BLaER1 treated with 17β-estradiol and CSF1 and Interleukin-3, amounts not matched to agents 10 nM and 100 nM (cell line): ENCODE measurements at regions not wholly inside any gene's neighbourhood (a gene's known extent, or its start where the extent isn't known, plus 50 kb on each side); places are given as distances from the start of the nearest gene placed in this dataset.

ENCODE experiments used
- H3K27ac ChIP-seq, 11 experiments: shearing (Covaris generic); formaldehyde crosslinking; 2 replicates each; pipeline ENCODE4 v1.8.1; 2022
- H3K27me3 ChIP-seq, 11 experiments: shearing (Covaris generic); formaldehyde crosslinking; 2 replicates each; pipeline ENCODE4 v1.8.1; 2022
- H3K36me3 ChIP-seq, 11 experiments: shearing (Covaris generic); formaldehyde crosslinking; 2 replicates each; pipeline ENCODE4 v1.8.1; 2022
- H3K4me1 ChIP-seq, 10 experiments: shearing (Covaris generic); formaldehyde crosslinking; 2 replicates each; pipeline ENCODE4 v1.8.1; 2022
- H3K4me2 ChIP-seq, 11 experiments: shearing (Covaris generic); formaldehyde crosslinking; 2 replicates each; pipeline ENCODE4 v1.8.1; 2022
- H3K4me3 ChIP-seq, 10 experiments: shearing (Covaris generic); formaldehyde crosslinking; 2 replicates each; pipeline ENCODE4 v1.8.1; 2022
- H3K9ac ChIP-seq, 11 experiments: shearing (Covaris generic); formaldehyde crosslinking; 2 replicates each; pipeline ENCODE4 v1.8.1; 2022
- H3K9me3 ChIP-seq, 11 experiments: shearing (Covaris generic); formaldehyde crosslinking; replicated peaks in 1 of 11; 2 replicates each; pipeline ENCODE4 v1.8.1; 2022
- H4K20me1 ChIP-seq, 11 experiments: shearing (Covaris generic); formaldehyde crosslinking; 2 replicates each; pipeline ENCODE4 v1.8.1; 2022
- Cebpa-rat ChIP-seq, 11 experiments: shearing (Covaris generic); IDR thresholded peaks; 2 replicates each; pipeline ENCODE4 v1.8.1; 2022

DNA sequence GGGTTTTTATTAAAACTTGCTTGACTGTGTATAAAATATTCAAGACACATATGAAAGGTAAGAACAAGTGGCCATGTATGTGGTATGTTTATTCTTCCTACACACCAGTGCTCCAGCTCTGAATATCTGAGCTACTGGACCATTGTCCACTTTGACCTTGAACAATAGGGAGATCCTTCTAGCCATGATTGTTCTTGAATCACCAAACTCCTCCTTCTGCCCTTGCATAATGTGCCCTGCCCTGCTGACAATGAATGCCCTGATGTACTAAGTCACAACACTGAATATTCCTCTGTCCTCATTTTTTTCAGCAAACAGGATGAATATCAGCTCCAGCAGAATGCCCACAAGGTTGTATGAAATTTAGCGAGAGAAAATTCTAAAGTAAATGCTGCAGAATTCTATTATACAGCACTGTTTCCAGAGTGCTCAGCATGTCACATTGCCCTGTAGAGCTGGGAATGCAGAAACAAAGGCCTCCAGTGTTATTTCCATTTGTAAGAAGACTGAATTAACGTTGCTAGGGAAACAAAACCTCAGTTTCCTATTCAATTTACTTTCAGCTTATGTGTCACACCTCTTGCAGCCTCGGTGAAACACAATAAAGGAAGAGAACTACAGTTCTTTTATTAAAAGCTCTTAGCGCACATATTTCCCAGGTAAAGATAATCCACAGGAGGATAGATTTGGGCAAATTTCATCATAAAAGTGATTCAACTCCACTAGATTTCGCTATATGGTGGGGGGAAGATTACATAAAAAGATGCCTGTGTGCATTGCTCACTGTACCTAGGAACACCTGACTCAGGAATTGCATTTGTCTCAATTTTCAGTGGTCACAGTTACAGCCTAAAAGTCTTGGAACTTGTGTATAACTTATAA is 187.4 kb upstream of the ATP1B1 start:
- peaks cover 0 to 18% (median 0%) of the 10 kb centered on the region in 10 experiments; a peak in 3 of 20 replicates for H3K4me1 ChIP-seq

GRCh38 chr1:168920456-168921094 is 185.9 kb upstream of the ATP1B1 start:
- H3K4me3 ChIP-seq, result no peak overlapping the region
- peak overlapping the region in 2 of 11 experiments; percentile 18 to 22; a peak in 1 of 22 replicates for H3K4me2 ChIP-seq
- H3K27me3 ChIP-seq, result no peaks in the 10 kb centered on the region
- H3K27ac ChIP-seq, result no peak overlapping the region
- H3K36me3 ChIP-seq, result no peaks in the 10 kb centered on the region
- H3K9ac ChIP-seq, result no peak overlapping the region
- no peak for TF ChIP-seq Cebpa-rat (IDR thresholded peaks at IDR 0.05)
- peaks cover 0 to 18% (median 0%) of the 10 kb centered on the region in 10 experiments; a peak in 3 of 20 replicates for H3K4me1 ChIP-seq
- H3K9me3 ChIP-seq, result no peaks in the 10 kb centered on the region
- H4K20me1 ChIP-seq, result no peaks in the 10 kb centered on the region

More for the DNA sequence above, 187.4 kb upstream of the ATP1B1 start:
- no peak overlapping the region for H3K9ac ChIP-seq
- no peak overlapping the region for H3K27ac ChIP-seq
- no peaks in the 10 kb centered on the region for H3K36me3 ChIP-seq
- no peaks in the 10 kb centered on the region for H3K27me3 ChIP-seq
- no peak for TF ChIP-seq Cebpa-rat (IDR thresholded peaks at IDR 0.05)
- H3K4me3 ChIP-seq, result no peak overlapping the region
- no peaks in the 10 kb centered on the region for H3K9me3 ChIP-seq
- H4K20me1 ChIP-seq, result no peaks in the 10 kb centered on the region
- H3K4me2 ChIP-seq, result no peak overlapping the region

GRCh38 chr1:168921629-168922028 is 184.9 kb upstream of the ATP1B1 start:
- TF ChIP-seq Cebpa-rat (IDR thresholded peaks at IDR 0.05), result no peak
- Histone ChIP-seq H3K27ac (no peak overlapping the region), H3K27me3 (no peaks in the 10 kb centered on the region), H3K4me1 (peaks cover 0 to 18% (median 0%) of the 10 kb centered on the region in 10 experiments; a peak in 3 of 20 replicates), H4K20me1 (no peaks in the 10 kb centered on the region), H3K4me3 (no peak overlapping the region), H3K9ac (no peak overlapping the region), H3K36me3 (no peaks in the 10 kb centered on the region), H3K4me2 (no peak overlapping the region), H3K9me3 (no peaks in the 10 kb centered on the region)

- no peak for TF ChIP-seq Cebpa-rat (IDR thresholded peaks at IDR 0.05)
- Histone ChIP-seq H3K4me2 (no peak overlapping the region), H3K27ac (no peak overlapping the region)
Observed at GRCh38 chr1:168923521-168924136, 182.9 kb upstream of the ATP1B1 start.

GRCh38 chr1:168924976-168925375 is 181.5 kb upstream of the ATP1B1 start:
- no peak overlapping the region for H3K9ac ChIP-seq
- no peak for TF ChIP-seq Cebpa-rat (IDR thresholded peaks at IDR 0.05)
- no peaks in the 10 kb centered on the region for H4K20me1 ChIP-seq
- H3K9me3 ChIP-seq, result no peaks in the 10 kb centered on the region
- no peak overlapping the region for H3K4me3 ChIP-seq
- H3K36me3 ChIP-seq, result no peaks in the 10 kb centered on the region
- no peaks in the 10 kb centered on the region for H3K27me3 ChIP-seq
- H3K27ac ChIP-seq, result no peak overlapping the region
- H3K4me2 ChIP-seq, result no peak overlapping the region
- peaks cover 0 to 11% (median 0%) of the 10 kb centered on the region in 10 experiments; a peak in 2 of 20 replicates for H3K4me1 ChIP-seq

More at GRCh38 chr1:168923521-168924136, 182.9 kb upstream of the ATP1B1 start:
- Histone ChIP-seq H3K4me3 (no peak overlapping the region), H3K9ac (no peak overlapping the region), H3K27me3 (no peaks in the 10 kb centered on the region), H3K36me3 (no peaks in the 10 kb centered on the region), H3K9me3 (no peaks in the 10 kb centered on the region), H4K20me1 (no peaks in the 10 kb centered on the region), H3K4me1 (peaks cover 0 to 11% (median 0%) of the 10 kb centered on the region in 10 experiments; a peak in 2 of 20 replicates)

GRCh38 chr1:168926236-168926635 is 180.3 kb upstream of the ATP1B1 start:
- Histone ChIP-seq H3K9me3 (no peaks in the 10 kb centered on the region), H3K4me3 (no peak overlapping the region), H3K4me2 (no peak overlapping the region), H3K27me3 (no peaks in the 10 kb centered on the region), H3K9ac (no peak overlapping the region), H3K4me1 (peaks cover 0 to 1% (median 0%) of the 10 kb centered on the region in 10 experiments; a peak in 1 of 20 replicates), H4K20me1 (no peaks in the 10 kb centered on the region), H3K36me3 (no peaks in the 10 kb centered on the region), H3K27ac (no peak overlapping the region)
- TF ChIP-seq Cebpa-rat (IDR thresholded peaks at IDR 0.05), result no peak

GRCh38 chr1:168932539-168932938 is 174.0 kb upstream of the ATP1B1 start:
- Histone ChIP-seq H3K4me3 (no peak overlapping the region), H3K9ac (no peak overlapping the region), H3K4me1 (no peaks in the 10 kb centered on the region), H3K27me3 (no peaks in the 10 kb centered on the region), H3K36me3 (no peaks in the 10 kb centered on the region), H3K27ac (no peak overlapping the region), H3K9me3 (no peaks in the 10 kb centered on the region), H4K20me1 (no peaks in the 10 kb centered on the region), H3K4me2 (no peak overlapping the region)
- no peak for TF ChIP-seq Cebpa-rat (IDR thresholded peaks at IDR 0.05)

DNA sequence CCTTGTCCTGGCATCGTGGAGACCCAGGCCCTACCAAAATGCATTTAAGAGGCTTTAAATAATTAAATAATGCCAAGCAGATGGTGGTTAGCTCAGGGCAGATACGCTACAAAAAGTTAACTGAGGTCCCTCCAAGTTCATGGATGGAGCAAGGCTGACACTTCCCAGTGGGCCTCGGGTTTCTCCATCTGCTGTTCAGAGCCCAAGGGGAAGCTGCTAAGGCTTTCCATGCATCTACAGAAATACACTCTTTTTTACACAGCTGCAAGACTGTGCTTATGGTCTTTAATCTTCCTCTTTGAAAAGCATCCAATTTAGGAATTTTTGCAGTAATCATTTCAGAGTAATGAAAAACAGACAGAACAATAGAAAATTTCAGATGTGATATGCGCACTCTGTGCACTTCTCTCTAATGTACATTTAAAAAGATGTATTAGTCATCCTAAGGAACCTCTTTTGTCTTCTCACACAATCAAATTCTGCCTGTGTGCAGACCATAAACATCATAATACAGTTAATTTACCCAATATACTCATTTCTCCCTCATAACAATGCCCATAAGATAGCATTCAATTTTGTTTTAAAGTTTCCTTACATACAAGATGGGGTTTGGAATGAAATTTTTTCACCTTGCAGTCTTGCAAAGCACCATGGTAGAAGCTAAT is 173.2 kb upstream of the ATP1B1 start:
- no peak overlapping the region for H3K4me3 ChIP-seq
- H3K4me1 ChIP-seq, result no peaks in the 10 kb centered on the region
- no peaks in the 10 kb centered on the region for H3K27me3 ChIP-seq
- no peaks in the 10 kb centered on the region for H3K9me3 ChIP-seq
- H3K27ac ChIP-seq, result no peak overlapping the region
- H3K36me3 ChIP-seq, result no peaks in the 10 kb centered on the region
- TF ChIP-seq Cebpa-rat (IDR thresholded peaks at IDR 0.05), result no peak
- no peak overlapping the region for H3K4me2 ChIP-seq
- H4K20me1 ChIP-seq, result no peaks in the 10 kb centered on the region
- no peak overlapping the region for H3K9ac ChIP-seq
